ENCODE measurements at regions not wholly inside any gene's neighbourhood (a gene's known extent, or its start where the extent isn't known, plus 50 kb on each side); places are given as distances from the start of the nearest gene placed in this dataset.

- TF ChIP-seq SP1 (IDR thresholded peaks at IDR 0.05) (no peak), SP1 (CRISPR knock-in tag; IDR thresholded peaks at IDR 0.05) (no peak), ZNF335 (CRISPR knock-in tag; IDR thresholded peaks at IDR 0.05) (no peak), CTCF (CRISPR knock-in tag; IDR thresholded peaks at IDR 0.05) (no peak), REST (IDR thresholded peaks at IDR 0.05; ENCODE audit: borderline replicate concordance in 1 of 2, low read depth in 1 of 2, low read length in 2 of 2) (no peak), ZNF225 (CRISPR knock-in tag; IDR thresholded peaks at IDR 0.05) (no peak), MXD4 (CRISPR knock-in tag; IDR thresholded peaks at IDR 0.05) (no peak)
Observed at GRCh38 chr7:124177891-124178290, 145.0 kb upstream of the TMEM229A start.
